Liver (tissue), 8 donors: ENCODE measurements at regions not wholly inside any gene's neighbourhood (a gene's known extent, or its start where the extent isn't known, plus 50 kb on each side); places are given as distances from the start of the nearest gene placed in this dataset.

ENCODE experiments used
- DNase-seq: peaks from one replicate; pipeline ENCODE4 v3.0.0-alpha.2; 2017; ENCODE audit warnings: low spot score
- H3K27ac ChIP-seq, 2 donors: one replicate each; pipeline ENCODE4 v1.7.0; 2013; ENCODE audit warnings: inconsistent platforms in 2 of 2, low read length in 2 of 2, control low read depth in 1 of 2, low read depth in 1 of 2, mild to moderate bottlenecking in 1 of 2
- H3K27me3 ChIP-seq, 4 donors: one replicate each; pipeline versions ENCODE4 v1.6.1 to v1.7.0; 2013; ENCODE audit warnings: low read length in 3 of 4, inconsistent platforms in 1 of 4, mild to moderate bottlenecking in 1 of 4, moderate library complexity in 1 of 4; ENCODE audit not compliant: control insufficient read depth in 4 of 4, insufficient read depth in 4 of 4
- H3K36me3 ChIP-seq, 4 donors: one replicate each; pipeline versions ENCODE4 v1.6.1 to v1.7.0; 2013; ENCODE audit warnings: low read length in 3 of 4, mild to moderate bottlenecking in 3 of 4, low read depth in 1 of 4, moderate library complexity in 1 of 4; ENCODE audit not compliant: control insufficient read depth in 4 of 4, insufficient read depth in 3 of 4
- H3K4me1 ChIP-seq, 4 donors: one replicate each; pipeline versions ENCODE4 v1.6.1 to v1.7.0; 2013; ENCODE audit warnings: low read length in 3 of 4, mild to moderate bottlenecking in 3 of 4, moderate library complexity in 1 of 4; ENCODE audit not compliant: control insufficient read depth in 4 of 4, insufficient read depth in 4 of 4
- H3K4me3 ChIP-seq, 3 donors: one replicate each; pipeline versions ENCODE4 v1.6.1 to v1.7.0; 2013; ENCODE audit warnings: low read length in 3 of 3, control low read depth in 1 of 3, low read depth in 1 of 3, mild to moderate bottlenecking in 1 of 3
- H3K9ac ChIP-seq, 2 donors: one replicate each; pipeline ENCODE4 v1.7.0; 2013; ENCODE audit warnings: low read length in 2 of 2, mild to moderate bottlenecking in 2 of 2, moderate library complexity in 2 of 2, control low read depth in 1 of 2, low read depth in 1 of 2
- H3K9me3 ChIP-seq, 4 donors: one replicate each; pipeline versions ENCODE4 v1.6.1 to v1.7.0; 2013; ENCODE audit warnings: low read length in 3 of 4; ENCODE audit not compliant: control insufficient read depth in 4 of 4
- EGR1 ChIP-seq, 2 donors: IDR thresholded peaks; 2 replicates each; pipeline ENCODE4 v1.6.1; 2016 to 2018; ENCODE audit warnings: antibody characterized with exemption in 2 of 2, low read depth in 2 of 2
- FOXA1 ChIP-seq: IDR thresholded peaks from 2 replicates; pipeline ENCODE4 v1.6.1; 2016; ENCODE audit warnings: antibody characterized with exemption
- FOXA2 ChIP-seq: IDR thresholded peaks from 2 replicates; pipeline ENCODE4 v1.6.1; 2016; ENCODE audit warnings: antibody characterized with exemption
- GABPA ChIP-seq, 2 donors: IDR thresholded peaks in 1 of 2; conservative IDR thresholded peaks in 1 of 2; 2 replicates each; pipeline ENCODE4 v1.6.1; 2016; ENCODE audit warnings: antibody characterized with exemption in 2 of 2, mild to moderate bottlenecking in 1 of 2, moderate library complexity in 1 of 2
- HNF4A ChIP-seq, 2 donors: conservative IDR thresholded peaks; 2 replicates each; pipeline ENCODE4 v1.6.1; 2016; ENCODE audit warnings: antibody characterized with exemption in 2 of 2, mild to moderate bottlenecking in 2 of 2
- JUND ChIP-seq, 2 donors: IDR thresholded peaks; 2 replicates each; pipeline ENCODE4 v1.6.1; 2016; ENCODE audit warnings: antibody characterized with exemption in 2 of 2
- NR2F2 ChIP-seq: IDR thresholded peaks from 2 replicates; pipeline ENCODE4 v1.6.1; 2016; ENCODE audit warnings: antibody characterized with exemption
- RAD21 ChIP-seq, 2 donors: IDR thresholded peaks; 2 replicates each; pipeline ENCODE4 v1.6.1; 2016; ENCODE audit warnings: antibody characterized with exemption in 2 of 2, mild to moderate bottlenecking in 2 of 2
- RXRA ChIP-seq, 2 donors: IDR thresholded peaks; 2 replicates each; pipeline ENCODE4 v1.6.1; 2017 to 2018; ENCODE audit warnings: antibody characterized with exemption in 2 of 2, mild to moderate bottlenecking in 1 of 2
- SP1 ChIP-seq: IDR thresholded peaks from 2 replicates; pipeline ENCODE4 v1.6.1; 2018; ENCODE audit warnings: antibody characterized with exemption, mild to moderate bottlenecking
- TAF1 ChIP-seq: conservative IDR thresholded peaks from 2 replicates; pipeline ENCODE4 v1.6.1; 2016; ENCODE audit warnings: antibody characterized with exemption, mild to moderate bottlenecking
- YY1 ChIP-seq: IDR thresholded peaks from 2 replicates; pipeline ENCODE4 v1.6.1; 2016; ENCODE audit warnings: antibody characterized with exemption, mild to moderate bottlenecking
- WGBS: extraction: QIAGEN DNeasy Blood & Tissue Kit; methylation state at CpG from one replicate; pipeline ENCODE4 v1.1.7; 2013; 5-methylcytosine and 5-hydroxymethylcytosine counted together
- TF ChIP-seq, protein P1 (sequence below): fragments of 150-350 bp; IDR thresholded peaks from 2 replicates; pipeline ENCODE4 v1.5.1; 2017; ENCODE audit warnings: improper control_type of control experiment, low read depth, low read length; ENCODE audit not compliant: missing input control
- TF ChIP-seq, protein P2 (sequence below): IDR thresholded peaks from 2 replicates; pipeline ENCODE4 v1.6.1; 2016; ENCODE audit warnings: antibody characterized with exemption
- TF ChIP-seq, protein P3 (sequence below): IDR thresholded peaks from 2 replicates; pipeline ENCODE4 v1.6.1; 2016; ENCODE audit warnings: antibody characterized with exemption
- TF ChIP-seq, protein P4 (sequence below): IDR thresholded peaks from 2 replicates; pipeline ENCODE4 v1.6.1; 2016; ENCODE audit warnings: antibody characterized with exemption, mild to moderate bottlenecking
- TF ChIP-seq, protein P5 (sequence below): IDR thresholded peaks from 2 replicates; pipeline ENCODE4 v1.6.1; 2016; ENCODE audit warnings: antibody characterized with exemption
- donor health status: healthy.
- donor health status: healthy.
- donor health status: healthy.
- donor health status: healthy.
- donor health status: healthy.

- Histone ChIP-seq H3K27ac (no peak overlapping the region), H3K4me1 (no peaks in the 10 kb centered on the region), H3K4me3 (no peak overlapping the region), H3K36me3 (no peaks in the 10 kb centered on the region), H3K9ac (no peak overlapping the region), H3K27me3 (no peaks in the 10 kb centered on the region), H3K9me3 (no peaks in the 10 kb centered on the region)
- DNase-seq: no peak
- 83% methylated on average over 2 of the region's 2 CpGs for WGBS
- TF ChIP-seq TAF1 (no peak), HNF4A (conservative IDR thresholded peaks at IDR 0.05) (no peak), YY1 (no peak), NR2F2 (no peak), SP1 (no peak)
- TF ChIP-seq, protein P1, sequence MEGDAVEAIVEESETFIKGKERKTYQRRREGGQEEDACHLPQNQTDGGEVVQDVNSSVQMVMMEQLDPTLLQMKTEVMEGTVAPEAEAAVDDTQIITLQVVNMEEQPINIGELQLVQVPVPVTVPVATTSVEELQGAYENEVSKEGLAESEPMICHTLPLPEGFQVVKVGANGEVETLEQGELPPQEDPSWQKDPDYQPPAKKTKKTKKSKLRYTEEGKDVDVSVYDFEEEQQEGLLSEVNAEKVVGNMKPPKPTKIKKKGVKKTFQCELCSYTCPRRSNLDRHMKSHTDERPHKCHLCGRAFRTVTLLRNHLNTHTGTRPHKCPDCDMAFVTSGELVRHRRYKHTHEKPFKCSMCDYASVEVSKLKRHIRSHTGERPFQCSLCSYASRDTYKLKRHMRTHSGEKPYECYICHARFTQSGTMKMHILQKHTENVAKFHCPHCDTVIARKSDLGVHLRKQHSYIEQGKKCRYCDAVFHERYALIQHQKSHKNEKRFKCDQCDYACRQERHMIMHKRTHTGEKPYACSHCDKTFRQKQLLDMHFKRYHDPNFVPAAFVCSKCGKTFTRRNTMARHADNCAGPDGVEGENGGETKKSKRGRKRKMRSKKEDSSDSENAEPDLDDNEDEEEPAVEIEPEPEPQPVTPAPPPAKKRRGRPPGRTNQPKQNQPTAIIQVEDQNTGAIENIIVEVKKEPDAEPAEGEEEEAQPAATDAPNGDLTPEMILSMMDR: no peak
- TF ChIP-seq, protein P2, sequence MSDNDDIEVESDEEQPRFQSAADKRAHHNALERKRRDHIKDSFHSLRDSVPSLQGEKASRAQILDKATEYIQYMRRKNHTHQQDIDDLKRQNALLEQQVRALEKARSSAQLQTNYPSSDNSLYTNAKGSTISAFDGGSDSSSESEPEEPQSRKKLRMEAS: no peak
These were observed 235.1 kb downstream of the FNDC1 start for GRCh38 chr6:159404296-159404695.

- Histone ChIP-seq H3K27ac (no peak overlapping the region), H3K9me3 (no peaks in the 10 kb centered on the region), H3K4me3 (no peak overlapping the region), H3K4me1 (no peaks in the 10 kb centered on the region), H3K9ac (no peak overlapping the region), H3K27me3 (no peaks in the 10 kb centered on the region), H3K36me3 (no peaks in the 10 kb centered on the region)
- TF ChIP-seq JUND (IDR thresholded peaks at IDR 0.05) (no peak), TAF1 (no peak), HNF4A (conservative IDR thresholded peaks at IDR 0.05) (no peak), NR2F2 (no peak), EGR1 (IDR thresholded peaks at IDR 0.05; ENCODE audit: low read depth in 2 of 2) (no peak), FOXA2 (no peak), RAD21 (IDR thresholded peaks at IDR 0.05) (no peak), GABPA (IDR thresholded peaks at IDR 0.05 in 1 of 2, conservative IDR thresholded peaks at IDR 0.05 in 1 of 2) (no peak), RXRA (IDR thresholded peaks at IDR 0.05) (no peak), FOXA1 (no peak)
- TF ChIP-seq, protein P3, sequence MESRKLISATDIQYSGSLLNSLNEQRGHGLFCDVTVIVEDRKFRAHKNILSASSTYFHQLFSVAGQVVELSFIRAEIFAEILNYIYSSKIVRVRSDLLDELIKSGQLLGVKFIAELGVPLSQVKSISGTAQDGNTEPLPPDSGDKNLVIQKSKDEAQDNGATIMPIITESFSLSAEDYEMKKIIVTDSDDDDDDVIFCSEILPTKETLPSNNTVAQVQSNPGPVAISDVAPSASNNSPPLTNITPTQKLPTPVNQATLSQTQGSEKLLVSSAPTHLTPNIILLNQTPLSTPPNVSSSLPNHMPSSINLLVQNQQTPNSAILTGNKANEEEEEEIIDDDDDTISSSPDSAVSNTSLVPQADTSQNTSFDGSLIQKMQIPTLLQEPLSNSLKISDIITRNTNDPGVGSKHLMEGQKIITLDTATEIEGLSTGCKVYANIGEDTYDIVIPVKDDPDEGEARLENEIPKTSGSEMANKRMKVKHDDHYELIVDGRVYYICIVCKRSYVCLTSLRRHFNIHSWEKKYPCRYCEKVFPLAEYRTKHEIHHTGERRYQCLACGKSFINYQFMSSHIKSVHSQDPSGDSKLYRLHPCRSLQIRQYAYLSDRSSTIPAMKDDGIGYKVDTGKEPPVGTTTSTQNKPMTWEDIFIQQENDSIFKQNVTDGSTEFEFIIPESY: no peak
- TF ChIP-seq, protein P1: no peak
- TF ChIP-seq, protein P2: no peak
- TF ChIP-seq, protein P4, sequence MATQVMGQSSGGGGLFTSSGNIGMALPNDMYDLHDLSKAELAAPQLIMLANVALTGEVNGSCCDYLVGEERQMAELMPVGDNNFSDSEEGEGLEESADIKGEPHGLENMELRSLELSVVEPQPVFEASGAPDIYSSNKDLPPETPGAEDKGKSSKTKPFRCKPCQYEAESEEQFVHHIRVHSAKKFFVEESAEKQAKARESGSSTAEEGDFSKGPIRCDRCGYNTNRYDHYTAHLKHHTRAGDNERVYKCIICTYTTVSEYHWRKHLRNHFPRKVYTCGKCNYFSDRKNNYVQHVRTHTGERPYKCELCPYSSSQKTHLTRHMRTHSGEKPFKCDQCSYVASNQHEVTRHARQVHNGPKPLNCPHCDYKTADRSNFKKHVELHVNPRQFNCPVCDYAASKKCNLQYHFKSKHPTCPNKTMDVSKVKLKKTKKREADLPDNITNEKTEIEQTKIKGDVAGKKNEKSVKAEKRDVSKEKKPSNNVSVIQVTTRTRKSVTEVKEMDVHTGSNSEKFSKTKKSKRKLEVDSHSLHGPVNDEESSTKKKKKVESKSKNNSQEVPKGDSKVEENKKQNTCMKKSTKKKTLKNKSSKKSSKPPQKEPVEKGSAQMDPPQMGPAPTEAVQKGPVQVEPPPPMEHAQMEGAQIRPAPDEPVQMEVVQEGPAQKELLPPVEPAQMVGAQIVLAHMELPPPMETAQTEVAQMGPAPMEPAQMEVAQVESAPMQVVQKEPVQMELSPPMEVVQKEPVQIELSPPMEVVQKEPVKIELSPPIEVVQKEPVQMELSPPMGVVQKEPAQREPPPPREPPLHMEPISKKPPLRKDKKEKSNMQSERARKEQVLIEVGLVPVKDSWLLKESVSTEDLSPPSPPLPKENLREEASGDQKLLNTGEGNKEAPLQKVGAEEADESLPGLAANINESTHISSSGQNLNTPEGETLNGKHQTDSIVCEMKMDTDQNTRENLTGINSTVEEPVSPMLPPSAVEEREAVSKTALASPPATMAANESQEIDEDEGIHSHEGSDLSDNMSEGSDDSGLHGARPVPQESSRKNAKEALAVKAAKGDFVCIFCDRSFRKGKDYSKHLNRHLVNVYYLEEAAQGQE: no peak
- TF ChIP-seq, protein P5, sequence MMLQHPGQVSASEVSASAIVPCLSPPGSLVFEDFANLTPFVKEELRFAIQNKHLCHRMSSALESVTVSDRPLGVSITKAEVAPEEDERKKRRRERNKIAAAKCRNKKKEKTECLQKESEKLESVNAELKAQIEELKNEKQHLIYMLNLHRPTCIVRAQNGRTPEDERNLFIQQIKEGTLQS: no peak
- DNase-seq: no peak
- 88% methylated on average over 7 of the region's 7 CpGs for WGBS
These were observed 231.6 kb downstream of the FNDC1 start for GRCh38 chr6:159400826-159401225.
